ENCODE measurements at regions not wholly inside any gene's neighbourhood (a gene's known extent, or its start where the extent isn't known, plus 50 kb on each side); places are given as distances from the start of the nearest gene placed in this dataset.

GRCh38 chr3:116863270-116863770 is 153.7 kb downstream of the TUSC7 start:
- TF ChIP-seq GATA2 (IDR thresholded peaks at IDR 0.05; ENCODE audit: low read depth, low read length) (no peak), GATA3 (IDR thresholded peaks at IDR 0.05; ENCODE audit: low read depth, low read length) (no peak)
